GM21529 (cell line): ENCODE measurements at regions not wholly inside any gene's neighbourhood (a gene's known extent, or its start where the extent isn't known, plus 50 kb on each side); places are given as distances from the start of the nearest gene placed in this dataset.
"Not testable (repeated sequence)": the region's sequence is repeated elsewhere in the genome, so short reads cannot be mapped to it uniquely, and the experiment has no call there.

Experiments used
- ATAC-seq: cut with Tn5 transposase; IDR thresholded peaks from one replicate; pipeline ENCODE4 v1.9.1; 2021; ENCODE audit not compliant: unreplicated experiment

DNA sequence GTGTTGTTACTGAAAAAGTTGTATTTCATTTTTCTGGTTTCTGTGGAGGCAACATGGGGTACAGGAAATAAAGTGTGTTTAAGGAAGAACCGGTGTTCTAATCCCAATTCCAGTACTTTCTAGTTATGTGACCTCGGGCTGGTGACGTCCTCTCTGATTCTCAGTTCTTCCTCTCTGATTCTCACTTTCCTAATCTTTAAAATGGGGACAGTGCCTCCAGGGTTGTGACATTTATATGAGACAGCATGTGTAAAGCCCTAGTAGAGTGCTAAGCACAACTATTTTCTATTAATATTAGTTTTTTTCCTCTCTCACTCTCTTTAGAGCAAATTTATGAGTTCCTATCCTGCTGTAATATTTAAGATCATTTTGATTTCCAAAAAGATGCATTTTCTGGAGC is 50.9 kb upstream of the PTPDC1 start:
- no peak for ATAC-seq

DNA sequence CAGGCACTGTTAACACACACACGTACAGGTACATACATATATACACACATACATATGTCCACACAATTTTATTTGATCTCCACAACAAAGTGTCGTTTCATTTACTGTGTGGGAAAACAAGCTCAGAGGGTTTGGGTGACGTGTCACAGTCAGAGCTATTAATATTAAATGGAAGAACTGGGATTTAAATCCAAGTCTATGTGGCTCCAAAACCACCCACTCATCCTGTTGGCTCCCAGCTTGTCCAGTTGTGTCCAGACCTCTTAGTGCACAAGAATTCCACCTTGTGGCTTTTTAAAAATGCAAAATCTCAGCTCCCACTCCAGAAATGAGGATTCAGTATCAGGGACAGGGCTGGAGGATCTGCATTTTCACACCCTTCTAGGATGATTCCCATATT is 52.3 kb upstream of the PTPDC1 start:
- ATAC-seq, result no peak

DNA sequence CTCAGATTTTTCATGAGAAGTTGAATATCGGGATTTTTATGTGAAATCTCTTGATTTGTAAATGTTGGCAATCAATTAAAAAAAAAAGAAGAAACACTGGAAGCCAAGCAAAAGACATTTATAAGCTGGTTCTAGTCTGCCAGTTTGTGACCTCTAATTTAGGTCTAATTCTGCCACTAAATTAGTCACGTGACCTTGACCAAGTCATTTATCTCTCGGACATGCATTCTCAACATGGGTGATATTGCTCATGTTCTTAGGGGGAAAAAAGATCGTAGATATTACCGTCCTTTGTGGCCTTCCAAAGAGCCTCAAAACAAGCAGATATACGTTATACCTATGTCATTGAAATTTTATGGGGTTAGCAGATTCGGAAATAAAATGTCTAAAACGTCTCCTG is 52.9 kb upstream of the PTPDC1 start:
- no peak for ATAC-seq

DNA sequence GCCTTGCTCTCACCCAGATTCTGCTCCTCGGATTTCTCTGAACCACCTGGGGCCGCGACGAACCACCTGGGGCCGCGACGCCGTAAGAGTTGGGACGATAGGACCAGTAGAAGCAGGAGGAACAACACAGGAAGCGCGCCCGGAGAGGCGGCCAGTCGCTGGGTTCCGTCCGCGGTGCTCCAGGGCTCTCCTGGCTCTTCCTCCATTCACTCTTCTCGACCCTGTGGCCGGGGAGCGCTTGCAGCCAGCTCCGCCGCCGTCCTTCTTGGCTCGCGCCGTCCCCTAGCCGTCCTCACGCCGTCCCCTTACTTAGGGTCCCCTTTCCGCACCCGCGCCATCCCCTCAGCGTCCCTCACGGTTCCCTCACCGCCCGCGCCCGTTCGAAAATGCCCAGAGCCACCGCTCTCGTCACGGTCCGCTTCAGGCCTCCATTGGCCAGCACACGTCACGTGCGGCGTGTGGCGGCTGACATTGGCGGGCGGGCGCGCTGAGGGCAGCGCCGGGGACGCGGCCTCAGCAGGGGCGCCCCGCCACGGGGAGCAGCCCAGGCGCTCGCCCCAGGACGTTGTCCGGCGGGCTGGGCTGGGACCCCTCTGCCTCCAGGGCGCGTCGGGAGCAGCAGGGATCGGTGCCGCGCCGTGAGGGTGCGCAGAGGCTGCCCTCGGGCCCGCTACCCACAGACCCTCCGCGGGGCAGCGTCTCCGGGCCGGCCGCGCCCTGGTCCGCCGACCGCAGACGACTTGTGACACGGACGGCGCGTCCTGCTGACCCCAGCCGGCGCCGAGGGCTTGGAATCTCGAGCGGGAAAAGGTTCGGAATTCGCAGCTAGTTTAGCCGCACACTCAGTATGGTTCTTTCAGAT is 53.7 kb upstream of the PTPDC1 start:
- ATAC-seq, result peak; percentile 99

DNA sequence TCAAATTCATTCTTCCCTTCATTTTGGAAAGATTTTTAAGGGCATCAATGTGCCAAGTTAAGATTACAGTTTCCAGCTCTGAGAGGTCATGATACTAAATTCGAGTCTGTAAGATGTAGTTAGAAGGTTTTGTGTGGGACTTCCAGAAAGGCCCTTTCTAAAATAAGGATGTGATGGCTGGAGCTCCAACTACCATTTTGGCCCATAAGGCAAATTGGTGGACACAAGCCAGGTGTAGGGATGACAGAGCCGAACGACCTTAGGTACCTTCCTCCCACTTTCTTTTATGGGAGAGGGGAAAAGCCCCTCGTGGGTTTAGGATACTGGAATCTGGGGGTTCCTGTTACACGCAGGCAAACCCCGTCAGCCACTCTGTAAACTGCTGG is 54.3 kb upstream of the PTPDC1 start:
- no peak for ATAC-seq

DNA sequence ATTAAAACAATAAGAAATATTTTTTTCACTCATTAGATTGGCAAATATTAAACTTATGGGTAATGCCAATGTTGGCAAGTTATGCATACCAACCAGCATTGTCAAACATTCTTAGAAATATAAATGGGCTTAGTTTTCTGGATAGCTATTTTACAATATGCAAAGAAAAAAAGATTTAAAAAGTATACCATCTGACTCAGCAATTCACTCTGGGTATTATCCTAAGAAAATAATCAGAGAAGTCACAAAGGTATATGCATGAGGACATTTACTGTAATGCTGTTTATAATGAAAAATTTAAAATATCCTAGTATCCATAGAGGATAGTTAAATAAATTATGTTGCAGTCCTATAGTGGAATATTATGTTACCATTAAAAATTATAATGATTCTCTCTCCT is 57.4 kb upstream of the PTPDC1 start:
- ATAC-seq, result no peak

DNA sequence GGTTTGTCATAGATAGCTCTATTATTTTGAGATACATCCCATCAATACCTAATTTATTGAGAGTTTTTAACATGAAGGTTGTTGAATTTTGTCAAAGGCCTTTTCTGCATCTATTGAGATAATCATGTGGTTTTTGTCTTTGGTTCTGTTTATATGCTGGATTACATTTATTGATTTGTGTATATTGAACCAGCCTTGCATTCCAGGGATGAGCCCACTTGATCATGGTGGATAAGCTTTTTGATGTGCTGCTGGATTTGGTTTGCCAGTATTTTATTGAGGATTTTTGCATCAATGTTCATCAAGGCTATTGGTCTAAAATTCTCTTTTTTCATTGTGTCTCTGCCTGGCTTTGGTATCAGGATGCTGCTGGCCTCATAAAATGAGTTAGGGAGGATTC is 61.8 kb upstream of the PTPDC1 start:
- not testable (repeated sequence) for ATAC-seq

DNA sequence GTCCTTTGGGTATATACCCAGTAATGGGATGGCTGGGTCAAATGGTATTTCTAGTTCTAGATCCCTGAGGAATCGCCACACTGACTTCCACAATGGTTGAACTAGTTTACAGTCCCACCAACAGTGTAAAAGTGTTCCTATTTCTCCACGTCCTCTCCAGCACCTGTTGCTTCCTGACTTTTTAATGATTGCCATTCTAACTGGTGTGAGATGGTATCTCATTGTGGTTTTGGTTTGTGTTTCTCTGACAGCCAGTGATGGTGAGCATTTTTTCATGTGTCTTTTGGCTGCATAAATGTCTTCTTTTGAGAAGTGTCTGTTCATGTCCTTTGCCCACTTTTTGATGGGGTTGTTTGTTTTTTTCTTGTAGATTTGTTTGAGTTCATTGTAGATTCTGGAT is 63.4 kb upstream of the PTPDC1 start:
- ATAC-seq, result not testable (repeated sequence)

DNA sequence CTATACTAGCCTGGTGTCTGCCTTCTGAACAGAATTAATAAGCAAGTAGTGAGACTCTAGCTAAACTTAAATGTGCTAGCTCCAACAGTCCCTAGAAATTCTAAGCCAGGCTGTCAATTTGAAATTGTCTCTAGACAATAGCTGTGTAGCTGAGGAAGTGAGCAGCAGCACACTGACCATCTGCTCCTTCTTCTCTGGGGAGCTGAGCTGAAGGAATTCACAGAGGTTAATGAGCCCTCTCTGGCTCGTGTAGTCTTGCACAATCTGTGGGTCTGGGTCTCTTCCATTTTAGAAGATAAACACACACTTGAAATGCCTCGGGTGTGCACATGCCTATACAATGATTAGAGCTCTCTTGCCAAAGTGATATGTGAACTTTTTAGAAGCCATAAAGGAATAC is 63.5 kb upstream of the BARX1 start:
- ATAC-seq, result no peak

DNA sequence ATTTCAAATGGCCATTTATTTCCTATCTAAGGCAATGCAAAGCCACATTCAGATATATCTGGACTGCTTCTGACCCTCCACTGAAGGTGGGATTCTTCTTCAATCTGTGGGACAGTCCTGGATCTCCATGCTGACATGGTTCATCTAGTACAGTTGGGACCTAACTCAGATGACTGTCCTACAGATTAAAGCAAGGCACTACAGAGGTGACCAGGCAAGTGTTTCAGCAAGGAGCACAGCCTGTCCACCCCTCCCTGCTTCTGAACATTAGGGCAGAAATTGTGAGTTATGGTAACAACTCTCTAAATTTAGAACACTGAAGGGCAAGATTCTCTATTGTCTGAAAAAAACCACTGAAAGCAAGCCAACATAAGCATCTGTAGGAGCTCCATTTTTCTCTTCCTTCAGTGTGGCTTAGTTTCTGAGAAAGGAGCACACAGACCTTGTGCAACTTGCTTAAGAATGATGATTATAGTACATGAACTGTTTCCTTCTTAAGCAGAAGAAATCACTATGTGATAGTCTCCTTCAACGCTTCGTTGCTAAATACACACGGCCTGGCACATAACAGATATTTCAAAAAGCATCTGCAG is 62.9 kb upstream of the BARX1 start:
- ATAC-seq, result no peak

DNA sequence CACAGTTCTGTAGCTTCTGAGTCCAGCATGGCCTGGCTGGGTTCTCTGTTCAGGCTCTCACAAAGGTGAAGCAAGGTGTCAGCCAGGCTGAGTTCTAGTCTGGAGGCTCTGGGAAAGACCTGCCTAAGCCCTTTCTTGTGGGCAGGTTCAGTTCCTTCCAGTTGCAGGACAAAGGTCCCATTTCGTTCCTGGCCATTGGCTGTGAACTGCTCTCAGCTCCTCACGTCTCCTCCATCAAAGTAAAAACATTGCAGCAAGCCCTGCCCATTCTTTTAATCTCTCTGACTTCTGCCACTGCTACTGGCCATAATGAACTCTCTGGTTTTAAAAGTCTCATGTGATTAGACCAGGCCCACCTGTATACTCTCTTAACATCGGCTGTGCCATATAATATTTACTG is 61.6 kb upstream of the BARX1 start:
- ATAC-seq, result no peak

DNA sequence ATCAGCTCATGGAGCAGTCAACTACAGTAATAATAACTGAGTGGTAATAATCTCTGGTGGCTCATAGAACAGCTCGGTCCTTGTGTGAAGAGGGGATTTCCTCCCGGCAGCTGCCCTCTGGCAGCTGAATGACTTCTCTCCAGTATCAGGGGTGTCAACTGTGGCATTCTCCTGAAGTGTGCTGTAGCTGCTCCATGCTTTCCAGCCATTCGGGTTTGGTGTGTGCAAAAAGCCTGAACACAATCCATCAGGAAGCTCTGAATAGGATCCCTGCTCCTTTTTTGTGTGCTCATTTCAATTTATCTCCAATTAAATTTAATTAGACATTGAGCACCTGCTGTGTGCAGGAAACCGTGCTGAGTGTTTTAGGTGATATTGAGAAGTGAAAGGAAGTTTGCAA is 59.8 kb upstream of the BARX1 start:
- no peak for ATAC-seq

DNA sequence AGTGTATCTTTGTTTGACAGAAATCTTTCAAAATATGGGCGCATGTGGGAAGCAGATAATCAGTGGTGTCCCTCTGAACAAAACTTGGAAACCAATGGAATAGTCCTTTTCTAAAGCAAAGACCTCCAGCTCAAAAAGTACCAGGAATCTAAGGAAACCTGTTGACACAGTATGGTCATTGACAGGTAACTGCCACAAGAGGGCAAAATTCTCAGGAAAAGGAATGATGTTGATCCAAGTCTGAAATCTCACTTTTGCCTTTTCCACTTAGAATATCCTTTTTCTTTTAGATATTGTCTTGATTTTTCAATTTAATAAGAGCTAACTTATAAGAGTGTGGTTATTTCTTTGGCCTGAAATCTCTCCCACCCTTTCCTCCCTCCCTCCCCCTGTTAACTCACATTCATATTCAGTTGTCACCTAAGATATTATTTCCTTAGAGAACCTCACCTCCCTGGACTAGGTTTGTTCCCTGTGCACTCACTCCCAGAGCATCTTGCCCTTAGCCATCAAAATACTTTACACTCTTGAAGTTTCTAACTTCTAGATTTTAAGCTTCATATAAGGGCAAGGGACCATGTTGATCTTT is 59.0 kb upstream of the BARX1 start:
- ATAC-seq, result no peak

DNA sequence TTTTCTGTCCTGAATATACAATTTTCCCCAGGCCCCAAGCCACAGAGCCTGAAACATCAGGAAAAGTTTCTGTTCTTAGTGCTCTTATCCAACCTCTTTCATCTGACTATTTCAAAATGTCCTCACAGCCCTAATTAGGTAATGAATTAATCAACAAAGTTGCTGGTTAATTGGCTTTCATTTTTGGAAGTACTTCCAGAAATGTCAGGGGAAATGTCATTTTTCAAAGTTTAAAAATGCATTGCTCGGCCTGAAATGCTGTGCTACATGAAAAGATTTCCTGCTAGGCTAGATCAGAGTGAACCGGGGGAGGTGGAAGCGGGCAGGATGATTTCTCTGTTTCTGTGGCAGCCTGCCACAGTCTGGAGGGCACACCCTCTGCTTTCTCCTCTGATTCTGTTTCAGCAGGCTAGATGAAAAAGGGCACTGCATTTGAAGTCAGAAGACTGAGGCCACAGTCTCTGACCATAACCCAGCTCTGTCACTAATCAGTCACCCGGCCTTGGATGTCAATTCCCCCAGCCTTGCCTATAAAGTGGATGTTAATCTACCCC is 55.9 kb upstream of the BARX1 start:
- ATAC-seq, result no peak

DNA sequence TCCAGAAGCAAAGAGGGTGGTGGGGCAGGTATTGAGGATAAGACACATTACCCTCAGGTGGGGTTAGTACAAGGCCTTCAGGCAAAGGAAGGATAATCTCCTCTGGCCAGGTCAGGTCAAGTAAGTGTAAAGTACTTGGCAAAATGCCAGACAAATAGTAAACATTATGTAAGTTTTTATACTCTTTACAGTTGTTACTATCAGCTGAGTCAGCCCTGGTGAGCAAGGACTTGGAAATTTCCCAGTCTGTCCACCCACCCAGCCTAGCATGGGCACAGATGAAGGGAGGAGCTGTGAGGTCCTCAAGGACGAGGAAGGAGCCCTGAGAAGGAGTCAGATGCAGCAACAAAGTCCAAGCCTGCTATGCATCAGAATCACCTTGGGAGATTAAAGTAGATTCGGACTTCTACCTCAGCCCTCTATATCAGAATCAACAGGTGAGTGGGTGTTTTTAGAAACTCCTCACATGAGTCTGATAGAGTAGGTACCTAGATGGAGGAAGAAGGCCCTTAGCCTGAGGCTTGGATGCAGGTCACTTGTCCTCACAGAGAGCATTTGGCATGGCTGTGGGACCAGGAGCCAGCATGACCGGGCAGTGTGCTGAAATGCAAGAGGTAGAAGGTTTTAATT is 50.2 kb upstream of the BARX1 start:
- ATAC-seq, result no peak
